ENCODE measurements at regions not wholly inside any gene's neighbourhood (a gene's known extent, or its start where the extent isn't known, plus 50 kb on each side); places are given as distances from the start of the nearest gene placed in this dataset.
"Not testable (repeated sequence)": the region's sequence is repeated elsewhere in the genome, so short reads cannot be mapped to it uniquely, and the experiment has no call there.

- no peak for DNase-seq
These were observed 578.6 kb upstream of the CHAC2 start for GRCh38 chr2:53188851-53189510.

GRCh38 chr2:53183581-53183980 is 584.0 kb upstream of the CHAC2 start:
- no peak for DNase-seq

GRCh38 chr2:53182601-53183000 is 585.0 kb upstream of the CHAC2 start:
- no peak for DNase-seq

GRCh38 chr2:53181759-53182158 is 585.8 kb upstream of the CHAC2 start:
- no peak for DNase-seq

GRCh38 chr2:53177327-53177726 is 590.3 kb upstream of the CHAC2 start:
- no peak for DNase-seq

GRCh38 chr2:53174539-53174938 is 593.1 kb upstream of the CHAC2 start:
- DNase-seq: no peak

- DNase-seq: no peak
These were observed 593.7 kb upstream of the CHAC2 start for GRCh38 chr2:53173698-53174455.

GRCh38 chr2:53173091-53173490 is 594.5 kb upstream of the CHAC2 start:
- no peak for DNase-seq

GRCh38 chr2:53170466-53170865 is 597.1 kb upstream of the CHAC2 start:
- no peak for DNase-seq

- DNase-seq: no peak
These were observed 600.4 kb upstream of the CHAC2 start for GRCh38 chr2:53167227-53167626.

- no peak for DNase-seq
These were observed 617.5 kb upstream of the CHAC2 start for GRCh38 chr2:53150146-53150545.

- no peak for DNase-seq
These were observed 619.4 kb upstream of the CHAC2 start for GRCh38 chr2:53148221-53148620.

GRCh38 chr2:53131416-53131815 is 636.2 kb upstream of the CHAC2 start:
- DNase-seq: no peak

GRCh38 chr2:53130441-53130943 is 637.1 kb upstream of the CHAC2 start:
- no peak for DNase-seq

- no peak for DNase-seq
These were observed 637.8 kb upstream of the CHAC2 start for GRCh38 chr2:53129851-53130250.

GRCh38 chr2:53127061-53127650 is 640.4 kb upstream of the CHAC2 start:
- DNase-seq: no peak

- no peak for DNase-seq
These were observed 652.6 kb upstream of the CHAC2 start for GRCh38 chr2:53114991-53115390.

GRCh38 chr2:53114582-53114981 is 653.0 kb upstream of the CHAC2 start:
- DNase-seq: no peak

GRCh38 chr2:53112408-53112807 is 655.2 kb upstream of the CHAC2 start:
- DNase-seq: not testable (repeated sequence)

GRCh38 chr2:53111406-53111805 is 656.2 kb upstream of the CHAC2 start:
- DNase-seq: no peak

GRCh38 chr2:53111004-53111403 is 656.6 kb upstream of the CHAC2 start:
- DNase-seq: no peak

- DNase-seq: no peak
These were observed 659.4 kb upstream of the CHAC2 start for GRCh38 chr2:53108246-53108645.

- DNase-seq: no peak
These were observed 663.3 kb upstream of the CHAC2 start for GRCh38 chr2:53104263-53104662.

- DNase-seq: no peak
These were observed 663.9 kb upstream of the CHAC2 start for GRCh38 chr2:53103679-53104078.
